ENCODE measurements at regions not wholly inside any gene's neighbourhood (a gene's known extent, or its start where the extent isn't known, plus 50 kb on each side); places are given as distances from the start of the nearest gene placed in this dataset.

- Histone ChIP-seq H3K4me3 (ENCODE audit: low read depth, low read length, poor library complexity, severe bottlenecking) (no peak overlapping the region), H4K20me1 (ENCODE audit: insufficient read depth, low read length) (no peaks in the 10 kb centered on the region), H3K27me3 (ENCODE audit: insufficient read depth, low read length) (no peaks in the 10 kb centered on the region), H3K9ac (ENCODE audit: low read length) (no peak overlapping the region), H3K79me2 (ENCODE audit: insufficient read depth, low read length) (no peaks in the 10 kb centered on the region), H3K9me3 (ENCODE audit: low read length) (no peaks in the 10 kb centered on the region), H3K4me2 (ENCODE audit: low read length) (no peak overlapping the region), H3K9me2 (ENCODE audit: low read depth, low read length) (no peaks in the 10 kb centered on the region), H3K36me3 (ENCODE audit: insufficient read depth, low read length) (no peaks in the 10 kb centered on the region), H3K4me1 (ENCODE audit: insufficient read depth, low read length, severe bottlenecking) (no peaks in the 10 kb centered on the region), H3K27ac (ENCODE audit: low read depth, low read length, poor library complexity, severe bottlenecking) (no peak overlapping the region), H2AFZ (ENCODE audit: low read length) (no peak overlapping the region), H3F3A (ENCODE audit: insufficient read depth, low read length) (no peaks in the 10 kb centered on the region)
- TF ChIP-seq EZH2 (IDR thresholded peaks at IDR 0.05; ENCODE audit: borderline replicate concordance, low read length) = no peak
- peak; percentile 76 for TF ChIP-seq CTCF (IDR thresholded peaks at IDR 0.05; ENCODE audit: low read length)
These were observed 171.1 kb upstream of the CCDC54 start for GRCh38 chr3:107206141-107206540.

- no peaks in the 10 kb centered on the region for H3K79me2 ChIP-seq (ENCODE audit: insufficient read depth, low read length)
These were observed 170.3 kb upstream of the CCDC54 start for GRCh38 chr3:107206945-107207344.

GRCh38 chr3:107208100-107208499, 169.1 kb upstream of the CCDC54 start:
- Histone ChIP-seq H3K27me3 (ENCODE audit: insufficient read depth, low read length) (no peaks in the 10 kb centered on the region), H3K79me2 (ENCODE audit: insufficient read depth, low read length) (no peaks in the 10 kb centered on the region), H3K9ac (ENCODE audit: low read length) (no peak overlapping the region), H3K27ac (ENCODE audit: low read depth, low read length, poor library complexity, severe bottlenecking) (no peak overlapping the region), H3K9me3 (ENCODE audit: low read length) (no peaks in the 10 kb centered on the region), H4K20me1 (ENCODE audit: insufficient read depth, low read length) (no peaks in the 10 kb centered on the region), H3K4me1 (ENCODE audit: insufficient read depth, low read length, severe bottlenecking) (no peaks in the 10 kb centered on the region), H2AFZ (ENCODE audit: low read length) (no peak overlapping the region), H3K4me2 (ENCODE audit: low read length) (no peak overlapping the region), H3F3A (ENCODE audit: insufficient read depth, low read length) (no peaks in the 10 kb centered on the region), H3K4me3 (ENCODE audit: low read depth, low read length, poor library complexity, severe bottlenecking) (no peak overlapping the region), H3K36me3 (ENCODE audit: insufficient read depth, low read length) (no peaks in the 10 kb centered on the region), H3K9me2 (ENCODE audit: low read depth, low read length) (no peaks in the 10 kb centered on the region)
- TF ChIP-seq EZH2 (IDR thresholded peaks at IDR 0.05; ENCODE audit: borderline replicate concordance, low read length) = no peak
- TF ChIP-seq CTCF (IDR thresholded peaks at IDR 0.05; ENCODE audit: low read length) = no peak

More at GRCh38 chr3:107206945-107207344, 170.3 kb upstream of the CCDC54 start:
- no peak overlapping the region for H3K4me3 ChIP-seq (ENCODE audit: low read depth, low read length, poor library complexity, severe bottlenecking)
- H3F3A ChIP-seq (ENCODE audit: insufficient read depth, low read length) = no peaks in the 10 kb centered on the region
- no peak for TF ChIP-seq CTCF (IDR thresholded peaks at IDR 0.05; ENCODE audit: low read length)
- TF ChIP-seq EZH2 (IDR thresholded peaks at IDR 0.05; ENCODE audit: borderline replicate concordance, low read length) = no peak
- H3K27ac ChIP-seq (ENCODE audit: low read depth, low read length, poor library complexity, severe bottlenecking) = no peak overlapping the region
- no peak overlapping the region for H2AFZ ChIP-seq (ENCODE audit: low read length)
- no peaks in the 10 kb centered on the region for H4K20me1 ChIP-seq (ENCODE audit: insufficient read depth, low read length)
- H3K36me3 ChIP-seq (ENCODE audit: insufficient read depth, low read length) = no peaks in the 10 kb centered on the region
- H3K9me2 ChIP-seq (ENCODE audit: low read depth, low read length) = no peaks in the 10 kb centered on the region
- H3K4me2 ChIP-seq (ENCODE audit: low read length) = no peak overlapping the region
- H3K27me3 ChIP-seq (ENCODE audit: insufficient read depth, low read length) = no peaks in the 10 kb centered on the region
- H3K4me1 ChIP-seq (ENCODE audit: insufficient read depth, low read length, severe bottlenecking) = no peaks in the 10 kb centered on the region
- no peaks in the 10 kb centered on the region for H3K9me3 ChIP-seq (ENCODE audit: low read length)
- no peak overlapping the region for H3K9ac ChIP-seq (ENCODE audit: low read length)

Measured in OCI-LY1 (cell line).